C4-2B (cell line): ENCODE measurements at regions not wholly inside any gene's neighbourhood (a gene's known extent, or its start where the extent isn't known, plus 50 kb on each side); places are given as distances from the start of the nearest gene placed in this dataset.

Experiments
- H3K27ac ChIP-seq: fragments of 450-650 bp; 2 replicates; pipeline ENCODE4 v1.5.1; 2017
- CTCF ChIP-seq: fragments of 450-650 bp; conservative IDR thresholded peaks from 2 replicates; pipeline ENCODE4 v1.5.1; 2017; ENCODE audit warnings: mild to moderate bottlenecking
- ZFX ChIP-seq: fragments of 450-650 bp; IDR thresholded peaks from 2 replicates; pipeline ENCODE4 v1.6.1; 2017

- no peak for TF ChIP-seq ZFX
- TF ChIP-seq CTCF, result no peak
These were observed 155.8 kb upstream of the GLI3 start for GRCh38 chr7:42392826-42393225.

GRCh38 chr7:42389697-42390096 is 152.7 kb upstream of the GLI3 start:
- no peak overlapping the region for H3K27ac ChIP-seq
- no peak for TF ChIP-seq ZFX
- TF ChIP-seq CTCF, result no peak

More at GRCh38 chr7:42392826-42393225, 155.8 kb upstream of the GLI3 start:
- H3K27ac ChIP-seq, result no peak overlapping the region

GRCh38 chr7:42385912-42386311 is 148.9 kb upstream of the GLI3 start:
- H3K27ac ChIP-seq, result no peak overlapping the region
- no peak for TF ChIP-seq CTCF
- TF ChIP-seq ZFX, result no peak

- no peak for TF ChIP-seq ZFX
- TF ChIP-seq CTCF, result no peak
- H3K27ac ChIP-seq, result no peak overlapping the region
These were observed 144.2 kb upstream of the GLI3 start for GRCh38 chr7:42381161-42381560.

GRCh38 chr7:42380401-42380800 is 143.4 kb upstream of the GLI3 start:
- no peak for TF ChIP-seq CTCF
- H3K27ac ChIP-seq, result no peak overlapping the region

- TF ChIP-seq CTCF (no peak), ZFX (no peak)
- H3K27ac ChIP-seq, result no peak overlapping the region
These were observed 141.1 kb upstream of the GLI3 start for GRCh38 chr7:42378149-42378548.

- H3K27ac ChIP-seq, result no peak overlapping the region
- TF ChIP-seq ZFX (no peak), CTCF (no peak)
These were observed 136.3 kb upstream of the GLI3 start for GRCh38 chr7:42373285-42373684.
